CD4-positive, alpha-beta T cell treated with Interleukin-15 for 4 hours (primary cell): ENCODE measurements at regions not wholly inside any gene's neighbourhood (a gene's known extent, or its start where the extent isn't known, plus 50 kb on each side); places are given as distances from the start of the nearest gene placed in this dataset.

ENCODE experiments used
- DNase-seq: peaks from one replicate; pipeline ENCODE4 v3.0.0-alpha.2; 2020; ENCODE audit warnings: low spot score

DNA sequence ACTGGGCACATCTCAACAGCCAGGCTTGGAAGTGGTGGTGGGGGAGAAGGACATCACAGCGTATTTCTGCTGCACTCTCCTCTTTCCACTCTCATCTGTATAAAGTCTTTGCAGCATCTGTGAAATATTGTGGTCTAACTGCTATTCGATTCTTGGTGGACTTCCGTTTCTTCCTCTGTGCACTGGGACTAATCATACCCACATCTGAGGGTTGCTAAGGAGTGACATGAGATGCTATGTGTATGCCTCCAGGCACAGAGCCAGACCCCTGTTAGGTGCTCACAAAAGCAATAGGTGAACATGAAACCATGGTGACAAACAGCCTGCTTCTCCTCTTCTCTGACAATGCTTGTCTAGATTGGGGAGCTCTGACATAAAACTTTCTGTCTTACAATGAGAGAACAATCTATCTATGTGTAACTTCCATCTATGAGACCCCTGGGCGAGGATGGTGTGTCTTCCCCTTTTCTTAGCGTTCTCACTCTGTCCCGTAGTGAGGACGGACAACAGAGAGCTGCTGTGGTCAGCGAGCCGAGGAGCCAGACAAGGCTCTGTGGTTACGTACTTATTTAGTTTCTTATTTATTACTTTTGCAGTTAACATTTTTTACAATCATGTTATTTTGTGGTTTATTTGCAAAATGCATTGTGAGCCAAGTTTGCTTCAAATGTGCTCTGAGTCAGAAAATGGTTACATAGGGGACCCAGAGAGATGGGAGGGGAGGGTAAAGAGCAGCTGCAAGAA, 196.7 kb upstream of the TPRG1 start:
- peak; percentile 39 for DNase-seq

DNA sequence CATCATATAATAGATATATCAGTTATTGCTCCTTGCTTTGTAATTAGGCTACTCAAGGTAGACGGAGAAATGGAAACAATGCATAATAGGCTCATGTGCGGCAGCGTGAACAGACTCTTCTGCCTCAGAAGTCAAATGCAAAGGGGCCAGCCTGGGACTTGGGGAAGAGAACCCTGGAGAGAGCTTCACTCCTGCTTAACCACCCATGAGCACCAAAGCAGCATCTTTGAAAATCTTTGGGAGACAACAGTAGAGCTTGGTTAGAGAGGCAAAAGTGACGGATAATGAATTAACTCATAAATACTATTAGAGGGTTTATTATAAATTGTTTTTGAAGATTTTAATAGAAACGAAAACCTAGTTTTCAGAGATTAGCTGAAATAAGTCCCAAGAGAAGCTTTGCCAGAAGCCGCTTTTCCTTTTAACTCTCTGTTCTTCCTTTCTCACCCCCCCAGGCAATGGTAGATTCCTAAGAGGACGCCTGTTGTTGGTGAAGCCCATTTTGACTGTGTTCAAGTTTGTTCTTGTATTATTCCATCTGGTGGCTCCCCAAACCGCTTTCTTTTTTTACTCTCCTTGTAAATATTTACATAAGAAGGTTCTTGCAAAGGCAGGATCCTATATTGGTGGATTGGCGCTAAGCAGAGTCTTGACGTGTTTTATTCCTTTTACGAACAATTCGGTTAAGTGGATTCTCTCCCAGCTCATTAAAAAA, 196.0 kb upstream of the TPRG1 start:
- no peak for DNase-seq

DNA sequence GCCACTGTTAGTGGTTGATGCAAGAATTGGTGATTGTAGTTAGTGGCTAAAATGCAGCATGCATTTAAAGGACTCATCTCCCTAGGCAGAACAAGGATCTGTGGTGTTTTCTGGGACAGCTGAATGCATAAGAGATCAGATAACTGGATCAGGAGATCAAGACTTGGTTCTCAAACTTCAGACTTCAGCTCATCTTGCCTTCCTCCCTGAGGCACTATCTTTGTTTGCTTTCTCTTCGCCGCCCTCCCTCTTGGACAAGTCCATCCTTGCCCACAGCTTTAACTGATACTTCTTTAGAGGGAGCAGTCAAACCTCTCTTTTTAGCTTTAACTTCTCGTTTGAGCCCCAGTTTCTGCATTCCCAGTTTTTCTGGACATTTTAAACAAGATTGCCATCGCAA, 195.4 kb upstream of the TPRG1 start:
- no peak for DNase-seq

DNA sequence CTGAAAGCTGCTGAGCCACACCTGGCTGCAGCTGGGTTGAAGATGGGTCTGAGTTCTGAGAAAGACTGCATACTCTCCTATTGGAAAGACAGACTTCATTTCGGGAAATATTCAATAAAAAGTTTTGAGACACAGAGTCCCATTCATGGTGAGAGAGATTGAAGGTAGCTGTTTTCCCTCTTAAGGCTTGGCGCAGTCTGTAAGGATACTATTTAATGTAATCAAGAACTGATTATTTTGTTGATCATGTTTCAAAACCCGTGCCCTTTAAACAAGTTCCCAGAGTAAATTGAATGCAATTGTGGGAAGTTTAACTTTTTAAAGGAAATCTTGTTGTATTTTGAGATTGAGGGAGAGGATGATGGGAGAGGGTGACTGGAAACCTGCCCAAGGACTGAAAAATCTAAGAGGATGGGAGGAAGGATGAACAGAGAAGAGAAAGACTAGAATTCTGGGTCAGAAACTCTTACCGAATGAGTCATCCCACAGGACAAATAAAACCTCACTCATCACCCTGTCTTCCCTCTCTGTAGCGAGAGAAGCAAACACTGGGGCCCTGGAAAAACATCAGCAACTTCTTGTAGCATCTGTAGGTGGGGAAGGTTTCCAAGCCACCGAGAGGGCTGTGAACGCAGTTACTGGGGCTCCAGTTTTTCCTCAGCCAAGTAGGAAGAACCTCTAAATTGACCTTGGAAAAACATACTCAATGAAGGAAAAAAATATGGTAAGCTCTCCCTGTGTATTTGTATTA, 193.2 kb upstream of the TPRG1 start:
- DNase-seq: no peak

DNA sequence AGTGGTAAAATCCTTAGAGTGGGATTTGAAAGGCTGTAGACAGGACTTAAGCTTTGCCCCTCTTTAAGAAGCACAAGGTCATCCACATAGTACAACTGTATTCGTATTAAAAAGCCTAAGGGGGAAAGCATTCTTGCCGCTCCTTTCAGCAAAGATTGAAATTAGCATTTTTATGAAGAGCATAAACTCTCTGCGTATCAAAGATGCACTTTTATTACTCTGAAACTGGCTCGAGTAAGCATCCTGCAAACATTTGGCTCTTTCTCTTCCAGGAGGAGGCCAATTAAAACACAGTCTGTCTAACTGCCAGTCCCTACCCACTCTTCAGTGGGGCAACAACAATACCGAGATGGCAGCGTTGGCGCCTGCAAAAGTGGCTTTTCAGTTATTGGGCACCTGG, 192.5 kb upstream of the TPRG1 start:
- no peak for DNase-seq

DNA sequence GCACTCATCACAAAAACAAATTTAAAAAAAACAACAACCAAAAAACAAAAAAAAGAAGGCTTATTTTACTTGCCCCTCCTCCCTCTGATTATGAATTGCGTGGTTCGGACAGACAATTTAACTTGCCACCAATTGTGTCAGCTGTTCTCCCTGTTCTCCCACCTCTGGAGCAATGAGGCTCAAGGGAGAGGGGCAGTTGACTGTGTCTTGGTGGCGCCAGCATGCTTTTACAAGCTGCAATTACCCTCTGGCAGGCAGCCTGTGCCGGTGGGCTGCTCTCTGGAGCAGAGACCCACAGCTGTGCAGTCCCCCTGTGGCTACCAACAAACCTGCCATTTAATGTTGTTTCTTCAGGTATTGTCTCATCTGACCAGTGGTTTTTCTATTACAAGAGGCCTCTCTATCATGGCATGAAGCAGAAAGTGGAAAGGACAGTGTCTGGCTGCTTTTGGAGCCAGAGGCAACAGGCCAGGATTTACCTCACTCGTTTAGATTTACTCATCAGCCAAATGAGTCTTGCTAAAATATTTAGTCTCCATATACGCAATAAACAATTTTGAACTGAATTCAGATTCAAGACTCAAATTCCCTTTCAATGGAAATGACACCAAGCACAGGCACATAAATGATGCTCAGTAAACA, 192.0 kb upstream of the TPRG1 start:
- no peak for DNase-seq

DNA sequence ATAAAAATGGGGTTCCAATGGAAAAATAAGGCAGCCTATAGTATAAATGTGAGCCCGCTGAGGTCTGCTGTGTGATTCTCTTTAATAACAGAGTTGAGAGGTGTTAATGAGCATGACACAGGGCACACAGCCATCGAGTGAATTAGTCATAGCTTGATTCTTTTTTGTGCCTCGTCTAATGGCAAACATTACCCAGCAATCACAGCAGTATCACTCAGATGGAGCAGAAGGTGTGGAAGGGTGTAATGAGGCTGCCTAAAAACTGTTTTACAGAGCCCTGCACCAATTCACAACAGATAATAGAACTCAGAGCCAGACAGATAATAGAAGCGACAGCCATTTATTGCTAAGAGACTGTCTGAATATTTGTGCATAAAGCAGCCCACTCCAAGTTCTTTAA, 178.6 kb upstream of the TPRG1 start:
- DNase-seq: no peak

DNA sequence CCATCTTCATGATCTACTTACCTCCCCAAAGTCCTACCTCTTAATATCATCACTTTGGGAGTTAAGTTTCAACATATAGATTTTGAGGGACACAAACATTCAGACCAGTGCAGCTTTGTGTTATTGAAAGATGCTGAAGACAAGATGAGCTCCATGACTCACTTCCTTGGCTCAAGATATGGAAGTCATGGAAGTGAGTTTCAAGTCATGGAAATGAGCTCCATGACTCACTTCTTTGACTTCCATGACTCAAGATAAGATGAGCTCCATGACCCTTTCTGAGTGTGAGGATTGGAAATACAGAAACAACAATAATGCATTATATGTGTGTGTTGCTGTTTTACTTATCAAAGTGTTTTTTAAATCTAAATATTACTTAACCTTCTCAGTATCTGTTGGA, 170.2 kb upstream of the TPRG1 start:
- DNase-seq: no peak

DNA sequence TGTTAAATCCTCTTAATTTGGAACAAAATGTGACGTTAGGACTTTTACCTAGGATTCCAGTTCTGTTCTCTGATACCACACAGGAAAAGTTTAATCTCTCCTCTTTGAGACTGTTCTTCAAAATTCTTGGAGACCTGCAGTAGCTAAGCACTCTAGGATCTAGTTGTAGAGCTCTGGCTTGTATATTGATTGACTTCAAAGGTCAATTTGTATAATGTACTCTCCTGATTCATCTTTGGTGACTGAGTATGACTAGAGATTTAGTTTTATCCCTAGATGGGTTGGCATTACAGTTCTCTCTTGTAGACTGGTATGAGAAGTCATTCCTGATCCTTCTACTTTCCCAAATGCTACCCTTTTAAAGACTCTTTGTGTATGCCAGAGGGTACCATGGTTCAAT, 168.4 kb upstream of the TPRG1 start:
- no peak for DNase-seq

DNA sequence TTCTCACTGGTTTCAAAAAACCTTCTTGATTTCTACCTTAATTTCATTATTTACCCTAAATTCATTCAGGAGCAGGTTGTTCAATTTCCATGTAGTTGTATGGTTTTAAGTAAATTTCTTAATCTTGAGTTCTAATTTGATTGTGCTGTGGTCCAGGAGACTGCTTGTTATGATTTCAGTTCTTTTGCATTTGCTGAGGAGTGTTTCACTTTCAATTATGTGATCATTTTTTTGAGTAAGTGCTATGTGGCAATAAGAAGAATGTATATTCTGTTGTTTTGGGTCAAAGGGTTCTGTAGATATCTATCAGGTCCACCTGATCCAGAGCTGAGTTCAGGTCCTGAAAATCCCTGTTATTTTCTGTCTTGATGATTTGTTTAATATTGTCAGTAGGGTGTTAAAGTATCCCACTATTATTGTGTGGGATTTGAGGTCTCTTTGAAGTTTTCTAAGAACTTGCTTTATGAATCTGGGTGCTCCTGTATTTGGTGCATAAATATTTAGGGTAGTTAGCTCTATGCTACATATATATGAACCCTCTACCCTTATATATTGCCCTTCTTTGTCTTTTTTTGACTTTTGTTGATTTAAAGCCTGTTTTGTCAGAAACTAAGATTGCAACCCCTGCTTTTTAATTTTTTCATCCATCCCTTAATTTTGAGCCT, 158.4 kb upstream of the TPRG1 start:
- DNase-seq: no peak

DNA sequence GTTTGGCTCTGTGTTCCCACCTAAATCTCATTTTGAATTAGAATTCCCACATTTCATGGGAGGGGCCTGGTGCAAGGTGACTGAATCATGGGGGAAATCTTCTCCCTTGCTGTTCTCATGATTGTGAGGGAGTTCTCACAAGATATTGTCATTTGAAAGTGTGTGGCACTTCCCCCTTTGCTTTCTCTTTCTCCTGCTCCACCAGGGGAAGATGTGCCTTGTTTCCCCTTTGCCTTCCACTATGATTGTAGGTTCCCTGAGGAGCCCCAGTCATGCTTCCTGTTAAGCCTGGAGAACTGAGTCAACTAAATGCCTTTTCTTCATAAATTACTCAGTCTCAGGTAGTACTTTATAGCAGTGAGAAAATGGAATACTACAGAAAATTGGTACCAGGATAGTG, 157.2 kb upstream of the TPRG1 start:
- no peak for DNase-seq

DNA sequence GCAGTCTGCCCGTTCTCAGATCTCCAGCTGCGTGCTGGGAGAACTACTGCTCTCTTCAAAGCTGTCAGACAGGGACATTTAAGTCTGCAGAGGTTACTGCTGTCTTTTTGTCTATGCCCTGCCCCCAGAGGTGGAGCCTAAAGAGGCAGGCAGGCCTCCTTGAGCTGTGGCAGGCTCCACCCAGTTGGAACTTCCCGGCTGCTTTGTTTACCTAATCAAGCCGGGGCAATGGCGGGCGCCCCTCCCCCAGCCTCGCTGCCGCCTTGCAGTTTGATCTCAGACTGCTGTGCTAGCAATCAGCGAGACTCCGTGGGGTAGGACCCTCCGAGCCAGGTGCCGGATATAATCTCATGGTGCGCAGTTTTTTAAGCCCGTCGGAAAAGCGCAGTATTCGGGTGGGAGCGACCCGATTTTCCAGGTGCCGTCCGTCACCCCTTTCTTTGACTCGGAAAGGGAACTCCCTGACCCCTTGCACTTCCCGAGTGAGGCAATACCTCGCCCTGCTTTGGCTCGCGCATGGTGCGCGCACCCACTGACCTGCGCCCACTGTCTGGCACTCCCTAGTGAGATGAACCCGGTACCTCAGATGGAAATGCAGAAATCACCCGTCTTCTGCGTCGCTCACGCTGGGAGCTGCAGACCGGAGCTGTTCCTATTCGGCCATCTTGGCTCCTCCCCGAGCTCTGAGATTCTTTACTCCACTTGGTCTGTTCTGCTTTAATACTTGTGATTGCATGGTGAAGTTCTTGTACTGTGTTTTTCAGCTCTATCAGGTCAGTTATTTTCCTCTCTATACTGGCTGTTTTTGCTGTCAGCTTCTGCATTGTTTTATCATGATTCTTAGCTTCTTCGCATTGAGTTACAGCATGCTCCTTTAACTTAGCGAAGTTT, 148.9 kb upstream of the TPRG1 start:
- peak; percentile 5 for DNase-seq

DNA sequence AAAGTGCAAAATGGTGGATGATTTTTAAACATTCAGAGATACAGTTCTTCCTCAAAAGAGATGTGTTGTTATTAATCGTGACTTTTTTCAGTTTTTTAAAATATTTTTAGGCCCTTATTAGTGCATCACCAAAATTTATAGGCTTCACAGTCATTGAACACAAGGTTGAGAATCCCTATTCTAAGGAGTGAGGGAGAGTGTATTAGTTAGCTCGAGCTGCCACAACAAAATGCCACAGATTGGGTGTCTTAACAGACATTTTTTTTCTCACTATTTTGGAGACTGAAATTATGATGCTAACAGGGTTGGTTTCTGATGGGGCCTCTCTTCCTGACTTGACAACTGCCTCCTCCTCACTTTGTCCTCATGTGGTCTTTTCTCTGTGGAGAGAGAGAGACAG, 145.9 kb upstream of the TPRG1 start:
- no peak for DNase-seq

DNA sequence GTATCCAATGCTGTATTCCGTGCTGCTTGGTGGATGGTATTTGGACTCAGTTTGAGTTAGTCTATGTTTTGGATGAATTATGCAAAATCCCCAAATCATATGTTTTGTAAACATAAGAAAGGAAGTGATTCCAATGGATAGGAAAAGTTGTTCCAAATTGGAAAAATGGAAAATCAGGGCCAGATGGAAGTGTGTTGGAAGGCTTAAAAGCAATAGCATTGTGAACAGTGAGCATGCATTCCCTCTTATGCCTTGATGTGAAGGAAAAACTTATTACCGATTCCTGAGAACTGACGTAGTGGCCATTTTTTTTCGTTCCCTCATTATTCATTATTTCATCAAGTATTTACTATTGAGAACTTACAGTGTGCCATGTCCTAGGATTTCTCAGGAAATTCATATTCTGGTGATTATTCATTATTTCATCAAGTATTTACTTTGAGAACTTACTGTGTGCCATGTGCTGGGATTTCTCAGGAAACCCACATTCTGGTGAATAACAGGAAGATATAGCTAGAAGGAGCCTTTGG, 144.1 kb upstream of the TPRG1 start:
- DNase-seq: no peak

DNA sequence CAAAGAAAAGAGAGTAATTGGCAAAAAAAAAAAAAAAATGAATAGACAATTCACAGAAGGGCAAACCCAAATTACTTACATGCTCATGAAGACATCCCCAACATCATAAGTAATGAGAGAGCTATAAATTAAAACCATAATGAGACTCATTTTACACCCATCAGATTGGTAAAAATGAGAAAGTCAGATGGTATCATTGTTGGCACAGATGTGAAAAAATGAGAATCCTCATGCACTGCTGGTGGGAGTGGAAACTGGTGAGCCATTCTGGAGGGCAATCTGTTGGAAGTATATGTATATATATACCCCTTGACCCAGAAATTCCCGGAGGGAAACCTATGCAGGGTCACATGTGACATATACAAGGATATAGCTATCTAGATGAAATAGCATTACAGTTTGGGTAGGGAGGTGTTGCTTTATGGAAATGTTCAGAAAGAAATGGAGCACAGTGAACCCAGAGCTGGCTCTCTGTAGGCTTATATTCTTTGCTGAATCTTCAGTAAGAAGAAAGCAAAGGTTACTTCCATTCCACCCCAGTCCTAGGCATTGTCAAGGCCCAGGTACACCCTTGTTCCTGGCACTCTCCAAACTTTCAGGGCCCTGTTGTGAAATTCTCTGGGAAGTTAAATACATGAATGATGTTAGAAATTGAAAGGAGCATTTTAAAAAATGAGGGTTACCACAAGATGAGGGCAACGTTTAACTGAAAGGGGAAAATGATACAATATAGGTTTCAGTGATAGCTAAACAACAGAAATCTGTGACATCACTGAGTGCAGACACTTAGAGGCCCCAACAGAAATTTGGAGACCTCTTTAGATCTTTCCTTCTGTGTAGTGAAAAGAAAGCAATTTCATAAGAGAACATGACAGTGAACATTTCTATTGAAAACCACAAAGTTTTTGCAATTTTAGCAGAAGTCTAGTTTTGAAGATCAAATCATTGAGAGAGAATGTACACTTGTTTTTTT, 132.7 kb upstream of the TPRG1 start:
- no peak for DNase-seq

DNA sequence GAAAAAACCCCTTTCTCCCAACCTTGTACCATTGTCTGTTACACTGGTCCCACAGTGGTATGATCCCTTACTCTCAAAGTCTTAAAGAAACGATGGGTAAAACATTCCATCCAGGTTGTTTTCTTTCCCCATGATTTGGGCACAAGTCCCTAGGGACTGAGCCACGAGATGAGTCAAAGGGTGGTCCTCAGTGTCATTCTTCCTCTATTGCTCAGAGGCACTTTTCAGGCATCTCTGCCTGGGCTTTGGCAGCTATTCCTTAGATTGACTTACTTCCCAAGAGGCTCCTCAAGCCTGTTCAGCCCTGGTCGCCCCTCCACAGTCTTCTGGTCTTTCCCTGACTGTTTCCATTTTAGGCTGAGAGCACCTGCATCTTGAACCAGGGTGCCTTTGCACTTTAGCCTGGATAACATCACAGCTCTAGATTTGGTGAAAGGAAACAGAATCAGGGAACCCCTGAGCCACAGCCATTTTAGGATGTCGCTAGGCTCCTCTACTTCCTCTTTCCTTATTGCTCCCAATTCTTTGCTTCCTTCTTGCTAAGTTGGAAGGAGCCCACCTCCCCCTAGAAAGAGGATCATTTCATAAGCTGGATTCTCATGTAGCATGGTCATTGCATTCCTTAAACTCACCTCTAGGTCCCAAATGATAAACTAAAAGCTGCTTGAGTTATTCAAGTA, 131.0 kb upstream of the TPRG1 start:
- no peak for DNase-seq

DNA sequence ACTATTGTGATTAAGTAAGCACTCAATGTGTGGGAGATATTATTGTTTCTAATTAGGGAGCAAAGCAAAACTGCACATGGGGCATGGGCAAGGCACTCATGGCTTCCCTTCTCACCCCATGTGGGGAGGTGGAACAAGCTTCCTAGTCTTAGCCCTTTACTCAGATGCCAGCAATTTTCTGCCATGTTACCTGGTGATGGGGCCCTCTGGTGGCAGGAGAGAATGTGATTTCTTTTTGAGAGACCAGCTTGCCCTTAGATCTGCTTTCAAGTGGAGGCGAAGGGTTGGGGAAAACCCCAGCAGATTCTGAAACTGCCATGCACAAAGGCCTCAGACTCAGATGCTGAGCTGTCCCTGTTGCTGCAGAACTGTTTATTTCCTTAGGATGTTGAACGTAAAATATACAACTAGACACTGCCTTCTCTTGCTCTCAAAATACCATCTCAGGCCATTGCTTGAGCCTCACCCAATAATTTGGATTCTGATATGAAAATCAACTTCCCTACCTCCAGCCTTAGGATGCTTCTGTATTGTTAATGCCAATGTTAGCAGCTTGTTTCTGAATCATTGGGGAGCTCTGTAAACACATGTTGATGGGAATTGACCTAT, 130.2 kb upstream of the TPRG1 start:
- DNase-seq: peak; percentile 83

DNA sequence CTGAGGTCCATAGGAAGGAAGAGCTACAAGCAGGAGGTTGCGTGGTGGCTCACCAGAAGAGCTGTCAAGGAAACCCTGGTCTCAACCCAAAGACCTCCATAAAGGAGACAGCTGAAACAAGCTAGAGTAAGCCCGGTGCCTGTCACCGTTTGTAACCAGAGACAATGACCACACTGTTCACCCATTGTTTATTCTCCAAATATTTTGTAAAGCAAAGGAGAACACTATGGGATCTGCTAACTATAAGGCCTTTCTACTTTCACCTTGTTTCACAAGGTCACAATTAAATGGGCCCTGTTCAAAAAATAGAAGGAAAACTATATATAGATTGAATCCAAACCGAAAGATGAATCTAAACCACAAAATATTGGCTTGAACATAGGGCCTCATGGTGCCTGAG, 128.9 kb upstream of the TPRG1 start:
- DNase-seq: no peak
